Small intestine (tissue), 7 donors: ENCODE measurements at regions not wholly inside any gene's neighbourhood (a gene's known extent, or its start where the extent isn't known, plus 50 kb on each side); places are given as distances from the start of the nearest gene placed in this dataset.
"Not testable (repeated sequence)": the region's sequence is repeated elsewhere in the genome, so short reads cannot be mapped to it uniquely, and the experiment has no call there.

Experiments used
- DNase-seq, 2 donors: peaks; one replicate each; pipeline versions ENCODE4 v3.0.0 to v3.0.0-alpha.2; 2013
- FAIRE-seq: peaks from 2 replicates; lab custom pipeline; 2012; peaks lifted over from hg19 to GRCh38; lab: Jason Lieb, UNC
- H3K27ac ChIP-seq, 3 donors: one replicate each; pipeline ENCODE4 v1.5.1; 2013; ENCODE audit warnings: low read length in 2 of 3, mild to moderate bottlenecking in 2 of 3, control low read depth in 1 of 3, inconsistent platforms in 1 of 3, low read depth in 1 of 3, moderate library complexity in 1 of 3
- H3K27me3 ChIP-seq, 3 donors: one replicate each; pipeline ENCODE4 v1.6.1; 2013; ENCODE audit warnings: low read length in 3 of 3, inconsistent platforms in 1 of 3; ENCODE audit not compliant: control insufficient read depth in 3 of 3, insufficient read depth in 3 of 3
- H3K36me3 ChIP-seq, 3 donors: one replicate each; pipeline ENCODE4 v1.6.1; 2013; ENCODE audit warnings: low read length in 3 of 3, inconsistent platforms in 1 of 3, low read depth in 1 of 3, mild to moderate bottlenecking in 1 of 3, moderate library complexity in 1 of 3; ENCODE audit not compliant: control insufficient read depth in 3 of 3, insufficient read depth in 2 of 3
- H3K4me1 ChIP-seq, 3 donors: one replicate each; pipeline ENCODE4 v1.6.1; 2013; ENCODE audit warnings: low read length in 2 of 3, inconsistent platforms in 1 of 3, low read depth in 1 of 3, mild to moderate bottlenecking in 1 of 3, moderate library complexity in 1 of 3; ENCODE audit not compliant: control insufficient read depth in 3 of 3, insufficient read depth in 2 of 3
- H3K4me3 ChIP-seq, 3 donors: one replicate each; pipeline ENCODE4 v1.5.1; 2013; ENCODE audit warnings: low read length in 3 of 3, control low read depth in 1 of 3, inconsistent platforms in 1 of 3, low read depth in 1 of 3, mild to moderate bottlenecking in 1 of 3, moderate library complexity in 1 of 3
- H3K9me3 ChIP-seq, 2 donors: one replicate each; pipeline ENCODE4 v1.6.1; 2013; ENCODE audit warnings: low read depth in 1 of 2, low read length in 1 of 2; ENCODE audit not compliant: control insufficient read depth in 2 of 2, insufficient read depth in 1 of 2
- WGBS, 3 donors: extraction: QIAGEN DNeasy Blood & Tissue Kit; methylation state at CpG; one replicate each; pipeline ENCODE4 v1.1.7; 2013; 5-methylcytosine and 5-hydroxymethylcytosine counted together
- donor health status: healthy with polysubstance abuse.
- donor health status: control.
- donor health status: control.
- donor health status: Bipolar disorder and iron deficiency.
- donor health status: healthy.

DNA sequence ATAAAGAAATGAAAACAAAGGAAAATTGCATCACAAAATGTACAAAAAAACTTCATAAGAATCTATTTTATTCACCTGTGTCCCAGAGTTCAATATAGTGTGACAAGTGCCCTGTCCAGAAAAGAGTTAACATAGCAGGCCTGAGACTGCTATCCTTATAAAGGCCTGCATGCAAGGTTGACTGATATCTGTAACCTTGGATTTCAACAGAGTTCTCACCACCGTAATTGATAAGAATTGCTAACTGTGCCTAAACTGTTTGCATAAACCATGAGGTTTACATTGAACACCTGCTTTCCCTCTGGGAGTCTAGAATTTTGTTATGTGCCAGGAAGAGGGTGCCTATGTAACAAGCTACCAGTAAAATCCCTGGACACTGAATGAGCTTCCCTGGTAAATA lies 461.7 kb upstream of the DPH6 start:
- FAIRE-seq = no peak
- no peak for DNase-seq
- no peaks in the 10 kb centered on the region for H3K4me1 ChIP-seq
- no peaks in the 10 kb centered on the region for H3K36me3 ChIP-seq
- H3K27me3 ChIP-seq = no peaks in the 10 kb centered on the region
- no peak overlapping the region for H3K4me3 ChIP-seq
- H3K9me3 ChIP-seq = no peaks in the 10 kb centered on the region
- H3K27ac ChIP-seq = no peak overlapping the region
- 5 to 64% (median 32%) methylated on average over 1 of the region's 1 CpG for WGBS, 3 donors

DNA sequence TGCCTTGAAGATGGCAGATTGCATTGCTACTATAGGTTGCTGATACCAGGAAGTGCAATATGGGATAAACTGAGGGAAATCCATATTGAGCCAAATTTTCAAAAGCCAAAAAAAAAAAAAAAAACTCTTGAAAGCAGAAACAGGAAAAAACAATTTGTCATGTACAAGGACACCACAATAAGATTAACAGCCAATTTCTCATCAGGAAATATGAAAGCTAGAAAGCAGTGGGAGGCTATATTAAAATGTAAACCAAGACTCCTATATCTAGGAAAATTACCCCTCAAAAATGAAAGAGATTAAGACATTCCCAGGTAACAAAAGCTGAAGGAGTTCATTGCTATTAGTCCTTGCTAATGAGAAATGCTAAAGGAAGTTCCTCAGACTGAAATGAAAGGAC lies 462.8 kb upstream of the DPH6 start:
- Histone ChIP-seq H3K27me3 (no peaks in the 10 kb centered on the region), H3K36me3 (no peaks in the 10 kb centered on the region), H3K9me3 (no peaks in the 10 kb centered on the region), H3K4me3 (no peak overlapping the region), H3K27ac (no peak overlapping the region), H3K4me1 (no peaks in the 10 kb centered on the region)
- DNase-seq (no peak), FAIRE-seq (no peak)

DNA sequence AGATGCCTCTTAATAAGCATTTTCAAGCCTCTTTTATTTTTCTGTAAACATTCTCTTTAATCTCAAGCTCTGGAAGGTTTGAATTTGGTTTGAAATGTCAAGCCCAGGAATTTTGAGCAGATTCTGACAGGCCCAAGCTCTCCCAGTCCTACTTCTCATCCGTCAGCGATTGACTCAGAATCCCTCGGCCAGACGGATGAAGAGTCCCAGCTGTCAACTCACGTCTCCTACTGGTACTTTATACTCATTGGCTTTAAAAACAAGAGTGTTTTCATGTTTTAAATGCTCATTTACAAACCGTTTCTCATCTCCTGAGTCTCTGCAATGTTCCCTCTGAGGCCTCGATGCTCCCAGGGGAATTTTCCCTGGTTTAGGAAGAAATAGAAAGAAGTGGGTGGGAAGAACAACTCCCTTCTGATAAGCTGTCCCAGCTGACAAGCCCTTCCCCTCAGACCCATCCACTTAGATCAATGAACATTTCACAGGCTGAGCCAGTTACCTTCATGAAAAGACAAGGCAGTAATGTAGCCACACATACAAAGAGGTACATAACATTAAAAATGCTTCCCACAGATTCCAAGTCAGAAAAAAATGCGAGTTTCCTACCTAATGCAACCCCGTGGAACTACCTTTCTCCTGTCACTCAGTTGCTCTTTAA lies 478.2 kb upstream of the DPH6 start:
- H3K4me3 ChIP-seq = no peak overlapping the region
- no peak for FAIRE-seq
- no peak for DNase-seq
- no peaks in the 10 kb centered on the region for H3K27me3 ChIP-seq
- no peaks in the 10 kb centered on the region for H3K9me3 ChIP-seq
- WGBS, 3 donors = 63 to 77% (median 73%) methylated on average over 9 of the region's 9 CpGs
- H3K27ac ChIP-seq = no peak overlapping the region
- no peaks in the 10 kb centered on the region for H3K4me1 ChIP-seq
- no peaks in the 10 kb centered on the region for H3K36me3 ChIP-seq

- Histone ChIP-seq H3K9me3 (no peaks in the 10 kb centered on the region), H3K4me3 (no peak overlapping the region), H3K27ac (no peak overlapping the region), H3K27me3 (no peaks in the 10 kb centered on the region), H3K36me3 (no peaks in the 10 kb centered on the region), H3K4me1 (no peaks in the 10 kb centered on the region)
- FAIRE-seq = no peak
- WGBS, 3 donors = 56 to 76% (median 70%) methylated on average over 7 of the region's 7 CpGs
- DNase-seq = no peak
Observed at GRCh38 chr15:36026627-36027283, 480.8 kb upstream of the DPH6 start.

GRCh38 chr15:36029606-36030210 lies 483.7 kb upstream of the DPH6 start:
- H3K27me3 ChIP-seq = no peaks in the 10 kb centered on the region
- FAIRE-seq (no peak), DNase-seq (no peak)
- no peaks in the 10 kb centered on the region for H3K9me3 ChIP-seq
- no peaks in the 10 kb centered on the region for H3K36me3 ChIP-seq
- no peak overlapping the region for H3K4me3 ChIP-seq
- H3K27ac ChIP-seq = no peak overlapping the region
- no peaks in the 10 kb centered on the region for H3K4me1 ChIP-seq
- WGBS, 3 donors = 58 to 64% (median 61%) methylated on average over 5 of the region's 5 CpGs

- 77 to 80% (median 77%) methylated on average over 5 of the region's 5 CpGs for WGBS, 3 donors
- Histone ChIP-seq H3K36me3 (no peaks in the 10 kb centered on the region), H3K4me1 (no peaks in the 10 kb centered on the region), H3K27ac (no peak overlapping the region), H3K4me3 (no peak overlapping the region), H3K27me3 (no peaks in the 10 kb centered on the region), H3K9me3 (peaks cover 0 to 2% of the 10 kb centered on the region in 2 donors)
- DNase-seq (no peak), FAIRE-seq (no peak)
Observed at GRCh38 chr15:36039996-36040572, 494.1 kb upstream of the DPH6 start.

DNA sequence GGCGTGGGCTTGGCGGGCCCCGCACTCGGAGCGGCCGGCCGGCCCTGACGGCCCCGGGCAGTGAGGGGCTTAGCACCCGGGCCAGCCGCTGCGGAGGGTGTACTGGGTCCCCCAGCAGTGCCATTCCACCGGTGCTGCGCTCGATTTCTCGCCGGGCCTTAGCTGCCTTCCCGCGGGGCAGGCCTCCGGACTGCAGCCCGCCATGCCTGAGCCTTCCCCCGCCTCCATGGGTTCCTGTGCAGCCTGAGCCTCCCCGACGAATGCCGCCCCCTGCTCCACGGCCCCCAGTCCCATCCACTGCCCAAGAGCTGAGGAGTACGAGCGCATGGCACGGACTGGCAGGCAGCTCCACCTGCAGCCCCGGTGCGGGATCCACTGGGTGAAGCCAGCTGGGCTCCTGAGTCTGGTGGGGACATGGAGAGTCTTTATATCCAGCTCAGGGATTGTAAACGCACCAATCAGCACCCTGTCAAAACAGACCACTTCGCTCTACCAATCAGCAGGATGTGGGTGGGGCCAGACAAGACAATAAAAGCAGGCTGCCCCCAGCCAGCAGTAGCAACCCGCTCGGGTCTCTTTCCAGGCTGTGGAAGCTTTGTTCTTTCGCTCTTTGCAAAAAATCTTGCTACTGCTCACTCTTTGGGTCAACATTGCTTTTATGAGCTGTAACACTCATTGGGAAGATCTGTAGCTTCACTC lies 501.2 kb upstream of the DPH6 start:
- 93 to 94% (median 94%) methylated on average over 29 to 36 of the region's 36 CpGs for WGBS, 3 donors
- H3K9me3 ChIP-seq, DNase-seq, H3K4me3 ChIP-seq, H3K27me3 ChIP-seq, FAIRE-seq, H3K36me3 ChIP-seq, H3K4me1 ChIP-seq, H3K27ac ChIP-seq: not testable (repeated sequence)

DNA sequence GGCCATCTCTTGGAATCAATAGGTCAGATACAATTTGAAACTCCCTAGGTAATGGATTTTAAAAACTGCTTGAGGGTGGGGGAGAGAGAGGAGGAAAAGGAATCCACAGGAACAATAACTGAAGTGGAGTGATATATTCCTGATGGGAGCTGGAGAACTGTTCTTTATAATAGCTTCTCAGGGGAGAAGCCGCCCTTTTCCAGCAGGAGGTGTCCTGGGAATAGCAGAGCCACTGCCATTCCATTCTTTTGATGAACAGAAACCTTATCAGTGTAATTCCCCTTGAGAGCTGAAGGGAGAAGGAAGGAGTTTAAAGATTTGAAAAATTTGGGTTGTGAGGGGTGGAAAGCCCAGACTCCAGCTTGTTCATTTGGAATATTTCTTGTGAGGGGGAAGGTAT lies 504.9 kb upstream of the DPH6 start:
- WGBS, 3 donors = 63 to 82% (median 73%) methylated on average over 1 of the region's 1 CpG
- H3K4me1 ChIP-seq = no peaks in the 10 kb centered on the region
- H3K9me3 ChIP-seq = no peaks in the 10 kb centered on the region
- H3K36me3 ChIP-seq = no peaks in the 10 kb centered on the region
- FAIRE-seq = no peak
- no peak overlapping the region for H3K27ac ChIP-seq
- no peak overlapping the region for H3K4me3 ChIP-seq
- H3K27me3 ChIP-seq = no peaks in the 10 kb centered on the region
- DNase-seq = no peak
